PC-3 (cell line): ENCODE measurements at regions not wholly inside any gene's neighbourhood (a gene's known extent, or its start where the extent isn't known, plus 50 kb on each side); places are given as distances from the start of the nearest gene placed in this dataset.

Source experiments
- CTCF ChIP-seq: fragments of 300-600 bp; sonication (generic); conservative IDR thresholded peaks from 2 replicates; pipeline ENCODE4 v1.5.1; 2017; ENCODE audit warnings: antibody characterized with exemption, low read depth, mild to moderate bottlenecking, low read length
- EZH2 ChIP-seq: fragments of 300-600 bp; sonication (generic); IDR thresholded peaks from one replicate; pipeline ENCODE4 v1.6.1; 2017; ENCODE audit warnings: antibody characterized with exemption, mild to moderate bottlenecking, low read length; ENCODE audit not compliant: unreplicated experiment
- EZH2phosphoT487 ChIP-seq: fragments of 300-600 bp; sonication (generic); IDR thresholded peaks from 2 replicates; pipeline ENCODE4 v1.6.1; 2018; ENCODE audit warnings: mild to moderate bottlenecking, antibody characterized with exemption, low read length, borderline replicate concordance

- TF ChIP-seq EZH2, result no peak
- no peak for TF ChIP-seq CTCF
- TF ChIP-seq EZH2phosphoT487, result no peak
Measured at GRCh38 chr1:199855580-199855979, 171.9 kb upstream of the NR5A2 start.
